T-helper 17 cell (primary cell): ENCODE measurements at regions not wholly inside any gene's neighbourhood (a gene's known extent, or its start where the extent isn't known, plus 50 kb on each side); places are given as distances from the start of the nearest gene placed in this dataset.

Experiments
- ATAC-seq: fragments of 150-1000 bp; cut with Tn5 transposase; 2 replicates; pipeline ENCODE4 v1.10.0; 2021; ENCODE audit warnings: mild to moderate bottlenecking, moderate library complexity
- DNase-seq, 3 donors: peaks; one replicate each; pipeline versions ENCODE4 v3.0.0 to v3.0.0-alpha.2; 2020 to 2021
- H3K9me3 ChIP-seq: one replicate; pipeline ENCODE4 v1.7.0; 2013; ENCODE audit warnings: low read length, mild to moderate bottlenecking; ENCODE audit not compliant: control insufficient read depth, poor library complexity, severe bottlenecking
- H3K27ac Mint-ChIP-seq: one replicate; pipeline ENCODE4 v1.8.0; 2022; ENCODE audit warnings: mild to moderate bottlenecking, moderate library complexity, mixed read lengths
- H3K27me3 Mint-ChIP-seq: one replicate; pipeline ENCODE4 v1.8.0; 2022; ENCODE audit warnings: mixed read lengths
- H3K36me3 Mint-ChIP-seq: one replicate; pipeline ENCODE4 v1.8.0; 2022; ENCODE audit warnings: low read depth, mixed read lengths
- H3K4me1 Mint-ChIP-seq: one replicate; pipeline ENCODE4 v1.8.0; 2022; ENCODE audit warnings: mild to moderate bottlenecking, mixed read lengths
- H3K4me3 Mint-ChIP-seq: one replicate; pipeline ENCODE4 v1.8.0; 2022; ENCODE audit warnings: mild to moderate bottlenecking, moderate library complexity, mixed read lengths

- no peaks in the 10 kb centered on the region for H3K4me1 Mint-ChIP-seq
- H3K36me3 Mint-ChIP-seq, result no peaks in the 10 kb centered on the region
- DNase-seq, result no peak
- H3K27ac Mint-ChIP-seq, result no peak overlapping the region
- no peaks in the 10 kb centered on the region for H3K27me3 Mint-ChIP-seq
- no peak overlapping the region for H3K4me3 Mint-ChIP-seq
- ATAC-seq, result no peak
- H3K9me3 ChIP-seq, result no peaks in the 10 kb centered on the region
Observed at GRCh38 chr7:33706771-33707200, 198.6 kb upstream of the BMPER start.

GRCh38 chr7:33707427-33707826, 197.9 kb upstream of the BMPER start:
- no peak overlapping the region for H3K4me3 Mint-ChIP-seq
- no peaks in the 10 kb centered on the region for H3K9me3 ChIP-seq
- no peak for DNase-seq
- ATAC-seq, result no peak
- H3K27ac Mint-ChIP-seq, result no peak overlapping the region
- no peaks in the 10 kb centered on the region for H3K4me1 Mint-ChIP-seq
- no peaks in the 10 kb centered on the region for H3K27me3 Mint-ChIP-seq
- no peaks in the 10 kb centered on the region for H3K36me3 Mint-ChIP-seq

GRCh38 chr7:33710608-33711007, 194.7 kb upstream of the BMPER start:
- DNase-seq (no peak), ATAC-seq (no peak)
- Mint-ChIP-seq H3K27me3 (no peaks in the 10 kb centered on the region), H3K36me3 (peaks cover 2% of the 10 kb centered on the region), H3K4me3 (no peak overlapping the region), H3K4me1 (no peaks in the 10 kb centered on the region), H3K27ac (no peak overlapping the region)
- no peaks in the 10 kb centered on the region for H3K9me3 ChIP-seq

GRCh38 chr7:33711231-33712019, 193.9 kb upstream of the BMPER start:
- Mint-ChIP-seq H3K4me3 (no peak overlapping the region), H3K36me3 (peaks cover 2% of the 10 kb centered on the region), H3K27me3 (no peaks in the 10 kb centered on the region), H3K27ac (peak overlapping the region; percentile 17), H3K4me1 (no peaks in the 10 kb centered on the region)
- ATAC-seq (no peak), DNase-seq (no peak)
- no peaks in the 10 kb centered on the region for H3K9me3 ChIP-seq

- Mint-ChIP-seq H3K4me1 (no peaks in the 10 kb centered on the region), H3K27me3 (no peaks in the 10 kb centered on the region), H3K27ac (peak overlapping the region; percentile 17), H3K36me3 (peaks cover 2% of the 10 kb centered on the region), H3K4me3 (no peak overlapping the region)
- no peak for ATAC-seq
- H3K9me3 ChIP-seq, result no peaks in the 10 kb centered on the region
- DNase-seq, result no peak
Observed at GRCh38 chr7:33712020-33712414, 193.3 kb upstream of the BMPER start.

GRCh38 chr7:33714208-33714607, 191.1 kb upstream of the BMPER start:
- DNase-seq (no peak), ATAC-seq (no peak)
- Mint-ChIP-seq H3K4me3 (no peak overlapping the region), H3K4me1 (no peaks in the 10 kb centered on the region), H3K36me3 (peaks cover 2% of the 10 kb centered on the region), H3K27ac (no peak overlapping the region), H3K27me3 (no peaks in the 10 kb centered on the region)
- H3K9me3 ChIP-seq, result no peaks in the 10 kb centered on the region

- no peaks in the 10 kb centered on the region for H3K9me3 ChIP-seq
- no peak overlapping the region for H3K27ac Mint-ChIP-seq
- H3K4me3 Mint-ChIP-seq, result no peak overlapping the region
- no peaks in the 10 kb centered on the region for H3K4me1 Mint-ChIP-seq
- no peak for DNase-seq
- peaks cover 2% of the 10 kb centered on the region for H3K36me3 Mint-ChIP-seq
- H3K27me3 Mint-ChIP-seq, result no peaks in the 10 kb centered on the region
- ATAC-seq, result no peak
Observed at GRCh38 chr7:33716581-33717477, 188.5 kb upstream of the BMPER start.

- DNase-seq (no peak), ATAC-seq (no peak)
- no peaks in the 10 kb centered on the region for H3K9me3 ChIP-seq
- H3K27me3 Mint-ChIP-seq, result no peaks in the 10 kb centered on the region
- no peak overlapping the region for H3K27ac Mint-ChIP-seq
- H3K36me3 Mint-ChIP-seq, result peaks cover 2% of the 10 kb centered on the region
- no peak overlapping the region for H3K4me3 Mint-ChIP-seq
- H3K4me1 Mint-ChIP-seq, result no peaks in the 10 kb centered on the region
Observed at GRCh38 chr7:33719059-33719581, 186.2 kb upstream of the BMPER start.

- DNase-seq (no peak), ATAC-seq (no peak)
- H3K4me1 Mint-ChIP-seq, result no peaks in the 10 kb centered on the region
- H3K27ac Mint-ChIP-seq, result no peak overlapping the region
- no peaks in the 10 kb centered on the region for H3K36me3 Mint-ChIP-seq
- H3K27me3 Mint-ChIP-seq, result no peaks in the 10 kb centered on the region
- H3K9me3 ChIP-seq, result no peaks in the 10 kb centered on the region
- no peak overlapping the region for H3K4me3 Mint-ChIP-seq
Observed at GRCh38 chr7:33720139-33720538, 185.2 kb upstream of the BMPER start.

GRCh38 chr7:33720870-33721269, 184.5 kb upstream of the BMPER start:
- DNase-seq, result no peak
- Mint-ChIP-seq H3K27me3 (no peaks in the 10 kb centered on the region), H3K27ac (no peak overlapping the region), H3K4me3 (no peak overlapping the region), H3K4me1 (no peaks in the 10 kb centered on the region), H3K36me3 (no peaks in the 10 kb centered on the region)
- ATAC-seq, result no peak
- no peaks in the 10 kb centered on the region for H3K9me3 ChIP-seq

- no peaks in the 10 kb centered on the region for H3K9me3 ChIP-seq
- ATAC-seq, result no peak
- Mint-ChIP-seq H3K27ac (no peak overlapping the region), H3K4me3 (no peak overlapping the region), H3K4me1 (no peaks in the 10 kb centered on the region), H3K27me3 (no peaks in the 10 kb centered on the region), H3K36me3 (peaks cover 3% of the 10 kb centered on the region)
- no peak for DNase-seq
Observed at GRCh38 chr7:33721895-33722294, 183.4 kb upstream of the BMPER start.

- H3K27ac Mint-ChIP-seq, result no peak overlapping the region
- no peaks in the 10 kb centered on the region for H3K9me3 ChIP-seq
- H3K4me1 Mint-ChIP-seq, result no peaks in the 10 kb centered on the region
- DNase-seq (no peak), ATAC-seq (no peak)
- H3K27me3 Mint-ChIP-seq, result no peaks in the 10 kb centered on the region
- no peak overlapping the region for H3K4me3 Mint-ChIP-seq
- peaks cover 3% of the 10 kb centered on the region for H3K36me3 Mint-ChIP-seq
Observed at GRCh38 chr7:33722383-33723101, 182.8 kb upstream of the BMPER start.

GRCh38 chr7:33724201-33724600, 181.1 kb upstream of the BMPER start:
- Mint-ChIP-seq H3K36me3 (peaks cover 3% of the 10 kb centered on the region), H3K4me3 (no peak overlapping the region), H3K4me1 (no peaks in the 10 kb centered on the region), H3K27me3 (no peaks in the 10 kb centered on the region), H3K27ac (no peak overlapping the region)
- DNase-seq, result no peak
- ATAC-seq, result no peak
- H3K9me3 ChIP-seq, result no peaks in the 10 kb centered on the region
